Esophagus muscularis mucosa (tissue), 3 donors: ENCODE measurements at regions not wholly inside any gene's neighbourhood (a gene's known extent, or its start where the extent isn't known, plus 50 kb on each side); places are given as distances from the start of the nearest gene placed in this dataset.

Experiments
- CTCF ChIP-seq, 3 experiments: fragments of 200-600 bp in 2 of 3; fragments of 450-650 bp in 1 of 3; sonication (generic) in 2 of 3; IDR thresholded peaks; one replicate each; pipeline ENCODE4 v1.5.1; 2017 to 2019; ENCODE audit warnings: antibody characterized with exemption in 3 of 3, mild to moderate bottlenecking in 2 of 3, moderate library complexity in 1 of 3
- POLR2A ChIP-seq: fragments of 450-650 bp; IDR thresholded peaks from one replicate; pipeline ENCODE4 v1.6.1; 2017; ENCODE audit warnings: antibody characterized with exemption, moderate library complexity, mild to moderate bottlenecking, low read depth
- POLR2AphosphoS5 ChIP-seq, 2 donors: sonication (generic); formaldehyde crosslinking; IDR thresholded peaks; one replicate each; pipeline ENCODE4 v1.6.1; 2017; ENCODE audit warnings: antibody characterized with exemption in 2 of 2

GRCh38 chr18:37874721-37875120 is 309.1 kb upstream of the CELF4 start:
- no peak for TF ChIP-seq CTCF (IDR thresholded peaks at IDR 0.05)
- no peak for TF ChIP-seq POLR2A
- no peak for TF ChIP-seq POLR2AphosphoS5 (IDR thresholded peaks at IDR 0.05)
